ENCODE measurements at regions not wholly inside any gene's neighbourhood (a gene's known extent, or its start where the extent isn't known, plus 50 kb on each side); places are given as distances from the start of the nearest gene placed in this dataset.

GRCh38 chr2:157931542-157931941, 55.4 kb upstream of the ACVR1 start:
- TF ChIP-seq, protein P1, sequence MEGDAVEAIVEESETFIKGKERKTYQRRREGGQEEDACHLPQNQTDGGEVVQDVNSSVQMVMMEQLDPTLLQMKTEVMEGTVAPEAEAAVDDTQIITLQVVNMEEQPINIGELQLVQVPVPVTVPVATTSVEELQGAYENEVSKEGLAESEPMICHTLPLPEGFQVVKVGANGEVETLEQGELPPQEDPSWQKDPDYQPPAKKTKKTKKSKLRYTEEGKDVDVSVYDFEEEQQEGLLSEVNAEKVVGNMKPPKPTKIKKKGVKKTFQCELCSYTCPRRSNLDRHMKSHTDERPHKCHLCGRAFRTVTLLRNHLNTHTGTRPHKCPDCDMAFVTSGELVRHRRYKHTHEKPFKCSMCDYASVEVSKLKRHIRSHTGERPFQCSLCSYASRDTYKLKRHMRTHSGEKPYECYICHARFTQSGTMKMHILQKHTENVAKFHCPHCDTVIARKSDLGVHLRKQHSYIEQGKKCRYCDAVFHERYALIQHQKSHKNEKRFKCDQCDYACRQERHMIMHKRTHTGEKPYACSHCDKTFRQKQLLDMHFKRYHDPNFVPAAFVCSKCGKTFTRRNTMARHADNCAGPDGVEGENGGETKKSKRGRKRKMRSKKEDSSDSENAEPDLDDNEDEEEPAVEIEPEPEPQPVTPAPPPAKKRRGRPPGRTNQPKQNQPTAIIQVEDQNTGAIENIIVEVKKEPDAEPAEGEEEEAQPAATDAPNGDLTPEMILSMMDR (conservative IDR thresholded peaks at IDR 0.05 in 1 of 2, IDR thresholded peaks at IDR 0.05 in 1 of 2; ENCODE audit: extremely low read depth in 1 of 2, insufficient read depth in 1 of 2, low read depth in 1 of 2, low read length in 2 of 2), result no peak
- TF ChIP-seq EZH2 (IDR thresholded peaks at IDR 0.05; ENCODE audit: borderline replicate concordance, low read length), result no peak
